GM18498 (cell line): ENCODE measurements at regions not wholly inside any gene's neighbourhood (a gene's known extent, or its start where the extent isn't known, plus 50 kb on each side); places are given as distances from the start of the nearest gene placed in this dataset.

Source experiments
- ATAC-seq: cut with Tn5 transposase; IDR thresholded peaks from one replicate; pipeline ENCODE4 v1.9.1; 2021; ENCODE audit warnings: mild to moderate bottlenecking, moderate library complexity; ENCODE audit not compliant: unreplicated experiment

- ATAC-seq, result no peak
These were observed 172.4 kb downstream of the DDX1 start for GRCh38 chr2:15763822-15764682.

GRCh38 chr2:15764683-15765011, 173.0 kb downstream of the DDX1 start:
- no peak for ATAC-seq

- no peak for ATAC-seq
These were observed 173.5 kb downstream of the DDX1 start for GRCh38 chr2:15765211-15765610.

- no peak for ATAC-seq
These were observed 174.1 kb downstream of the DDX1 start for GRCh38 chr2:15765686-15766302.

GRCh38 chr2:15766303-15766861, 174.0 kb upstream of the MYCN start:
- ATAC-seq, result no peak

GRCh38 chr2:15766911-15767597, 173.3 kb upstream of the MYCN start:
- ATAC-seq, result no peak

GRCh38 chr2:15767679-15768078, 172.7 kb upstream of the MYCN start:
- ATAC-seq, result no peak

GRCh38 chr2:15768142-15768541, 172.2 kb upstream of the MYCN start:
- ATAC-seq, result no peak

GRCh38 chr2:15768615-15769014, 171.7 kb upstream of the MYCN start:
- ATAC-seq, result no peak

GRCh38 chr2:15769235-15769634, 171.1 kb upstream of the MYCN start:
- no peak for ATAC-seq

GRCh38 chr2:15769676-15770547, 170.4 kb upstream of the MYCN start:
- ATAC-seq, result no peak

GRCh38 chr2:15770606-15771005, 169.7 kb upstream of the MYCN start:
- no peak for ATAC-seq

- no peak for ATAC-seq
These were observed 169.2 kb upstream of the MYCN start for GRCh38 chr2:15771124-15771523.

- ATAC-seq, result no peak
These were observed 168.2 kb upstream of the MYCN start for GRCh38 chr2:15772086-15772595.

- ATAC-seq, result no peak
These were observed 167.7 kb upstream of the MYCN start for GRCh38 chr2:15772681-15773080.

GRCh38 chr2:15773204-15773603, 167.1 kb upstream of the MYCN start:
- ATAC-seq, result no peak

- no peak for ATAC-seq
These were observed 166.5 kb upstream of the MYCN start for GRCh38 chr2:15773846-15774245.

GRCh38 chr2:15775753-15776628, 164.4 kb upstream of the MYCN start:
- ATAC-seq, result no peak

- ATAC-seq, result no peak
These were observed 163.8 kb upstream of the MYCN start for GRCh38 chr2:15776629-15776919.
